ENCODE measurements at regions not wholly inside any gene's neighbourhood (a gene's known extent, or its start where the extent isn't known, plus 50 kb on each side); places are given as distances from the start of the nearest gene placed in this dataset.

DNA sequence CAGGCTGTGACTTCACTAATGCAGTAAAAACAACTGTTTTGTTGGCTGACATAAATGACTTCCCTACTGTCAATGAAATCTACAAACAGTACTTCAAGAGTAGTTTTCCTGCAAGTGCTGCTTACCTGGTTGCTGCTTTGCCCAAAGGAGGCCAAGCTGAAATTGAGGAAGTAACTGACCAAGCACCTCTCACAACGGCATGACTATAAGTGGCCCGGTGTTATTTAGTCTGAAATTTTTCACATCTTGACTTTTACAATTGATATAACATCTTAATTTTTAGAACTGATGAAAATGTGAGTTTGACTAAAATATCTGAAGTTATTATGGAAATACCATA lies 274.9 kb upstream of the NR5A2 start:
- TF ChIP-seq, protein P1, sequence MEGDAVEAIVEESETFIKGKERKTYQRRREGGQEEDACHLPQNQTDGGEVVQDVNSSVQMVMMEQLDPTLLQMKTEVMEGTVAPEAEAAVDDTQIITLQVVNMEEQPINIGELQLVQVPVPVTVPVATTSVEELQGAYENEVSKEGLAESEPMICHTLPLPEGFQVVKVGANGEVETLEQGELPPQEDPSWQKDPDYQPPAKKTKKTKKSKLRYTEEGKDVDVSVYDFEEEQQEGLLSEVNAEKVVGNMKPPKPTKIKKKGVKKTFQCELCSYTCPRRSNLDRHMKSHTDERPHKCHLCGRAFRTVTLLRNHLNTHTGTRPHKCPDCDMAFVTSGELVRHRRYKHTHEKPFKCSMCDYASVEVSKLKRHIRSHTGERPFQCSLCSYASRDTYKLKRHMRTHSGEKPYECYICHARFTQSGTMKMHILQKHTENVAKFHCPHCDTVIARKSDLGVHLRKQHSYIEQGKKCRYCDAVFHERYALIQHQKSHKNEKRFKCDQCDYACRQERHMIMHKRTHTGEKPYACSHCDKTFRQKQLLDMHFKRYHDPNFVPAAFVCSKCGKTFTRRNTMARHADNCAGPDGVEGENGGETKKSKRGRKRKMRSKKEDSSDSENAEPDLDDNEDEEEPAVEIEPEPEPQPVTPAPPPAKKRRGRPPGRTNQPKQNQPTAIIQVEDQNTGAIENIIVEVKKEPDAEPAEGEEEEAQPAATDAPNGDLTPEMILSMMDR (IDR thresholded peaks at IDR 0.05; ENCODE audit: insufficient read depth, low read length), result no peak
- TF ChIP-seq POLR2AphosphoS5 (IDR thresholded peaks at IDR 0.05; ENCODE audit: low read depth), result no peak

All from HL-60 (cell line).